ENCODE measurements at regions not wholly inside any gene's neighbourhood (a gene's known extent, or its start where the extent isn't known, plus 50 kb on each side); places are given as distances from the start of the nearest gene placed in this dataset.
"Not testable (repeated sequence)": the region's sequence is repeated elsewhere in the genome, so short reads cannot be mapped to it uniquely, and the experiment has no call there.

GRCh38 chr6:66522864-66523263 is 815.8 kb upstream of the EYS start:
- H3K27me3 ChIP-seq = no peaks in the 10 kb centered on the region
- no peak for TF ChIP-seq CTCF (IDR thresholded peaks at IDR 0.05)
- intact Hi-C loops (cut with DNase I) = no loop called here
- no peak overlapping the region for H3K27ac ChIP-seq
- no peak for DNase-seq (ENCODE audit: low spot score in 2 of 2)
- H3K9me3 ChIP-seq = no peaks in the 10 kb centered on the region
- H3K4me1 ChIP-seq = no peaks in the 10 kb centered on the region
- no peaks in the 10 kb centered on the region for H3K36me3 ChIP-seq
- H3K4me3 ChIP-seq = no peak overlapping the region

- Histone ChIP-seq H3K9me3 (no peaks in the 10 kb centered on the region), H3K4me3 (no peak overlapping the region), H3K4me1 (no peaks in the 10 kb centered on the region), H3K27me3 (no peaks in the 10 kb centered on the region), H3K36me3 (no peaks in the 10 kb centered on the region), H3K27ac (no peak overlapping the region)
- DNase-seq (ENCODE audit: low spot score in 2 of 2) = no peak
- intact Hi-C loops (cut with DNase I) = no loop called here
- TF ChIP-seq CTCF (IDR thresholded peaks at IDR 0.05) = no peak
These were observed 809.4 kb upstream of the EYS start for GRCh38 chr6:66516377-66516776.

GRCh38 chr6:66508433-66508832 is 801.4 kb upstream of the EYS start:
- H3K4me3 ChIP-seq = no peak overlapping the region
- H3K27ac ChIP-seq = no peak overlapping the region
- intact Hi-C loops (cut with DNase I) = no loop called here
- DNase-seq (ENCODE audit: low spot score in 2 of 2) = no peak
- no peaks in the 10 kb centered on the region for H3K9me3 ChIP-seq
- H3K36me3 ChIP-seq = no peaks in the 10 kb centered on the region
- no peaks in the 10 kb centered on the region for H3K4me1 ChIP-seq
- H3K27me3 ChIP-seq = no peaks in the 10 kb centered on the region
- TF ChIP-seq CTCF (IDR thresholded peaks at IDR 0.05) = no peak

- no peak overlapping the region for H3K27ac ChIP-seq
- no peaks in the 10 kb centered on the region for H3K27me3 ChIP-seq
- no peaks in the 10 kb centered on the region for H3K9me3 ChIP-seq
- H3K4me3 ChIP-seq = no peak overlapping the region
- no peaks in the 10 kb centered on the region for H3K4me1 ChIP-seq
- no peak for TF ChIP-seq CTCF (IDR thresholded peaks at IDR 0.05)
- no peak for DNase-seq (ENCODE audit: low spot score in 2 of 2)
- intact Hi-C loops (cut with DNase I) = no loop called here
- H3K36me3 ChIP-seq = no peaks in the 10 kb centered on the region
These were observed 792.8 kb upstream of the EYS start for GRCh38 chr6:66499851-66500250.

- TF ChIP-seq CTCF (IDR thresholded peaks at IDR 0.05) = no peak
- Histone ChIP-seq H3K27ac (no peak overlapping the region), H3K9me3 (no peaks in the 10 kb centered on the region), H3K4me3 (no peak overlapping the region), H3K36me3 (no peaks in the 10 kb centered on the region), H3K4me1 (no peaks in the 10 kb centered on the region), H3K27me3 (no peaks in the 10 kb centered on the region)
- no peak for DNase-seq (ENCODE audit: low spot score in 2 of 2)
- intact Hi-C loops (cut with DNase I) = no loop called here
These were observed 789.6 kb upstream of the EYS start for GRCh38 chr6:66496659-66497058.

- H3K27me3 ChIP-seq; H3K27ac ChIP-seq; H3K4me3 ChIP-seq; intact Hi-C loops (cut with DNase I); H3K9me3 ChIP-seq; H3K4me1 ChIP-seq; DNase-seq (ENCODE audit: low spot score in 2 of 2); H3K36me3 ChIP-seq: not testable (repeated sequence)
These were observed 787.6 kb upstream of the EYS start for GRCh38 chr6:66494643-66495042.

Measured in ascending aorta (tissue), 2 donors.